Fibroblast of peridontal ligament (primary cell): ENCODE measurements at regions not wholly inside any gene's neighbourhood (a gene's known extent, or its start where the extent isn't known, plus 50 kb on each side); places are given as distances from the start of the nearest gene placed in this dataset.

Experiments used
- DNase-seq: peaks from one replicate; pipeline ENCODE4 v3.0.0-alpha.2; 2010; ENCODE audit errors: extremely low read depth

DNA sequence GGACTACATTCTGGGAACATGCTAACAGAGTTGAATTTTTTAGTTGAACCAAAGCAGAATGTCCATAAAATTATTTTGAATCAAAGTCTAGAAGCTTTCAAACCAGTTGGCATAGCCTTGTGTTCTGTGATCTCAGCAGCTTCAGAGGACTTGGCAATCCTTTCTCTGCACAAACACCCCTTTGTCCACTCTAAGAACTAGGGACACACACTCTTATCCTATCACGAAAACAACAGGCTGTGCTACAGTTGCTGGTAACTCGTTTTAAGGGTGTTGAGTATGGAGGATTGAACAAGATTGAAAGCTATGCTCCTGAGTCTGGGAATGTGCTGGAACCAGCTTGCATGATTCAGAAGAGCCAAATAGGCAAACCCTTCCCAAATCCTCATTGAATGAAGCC lies 76.4 kb upstream of the PRSS58 start:
- DNase-seq = no peak

DNA sequence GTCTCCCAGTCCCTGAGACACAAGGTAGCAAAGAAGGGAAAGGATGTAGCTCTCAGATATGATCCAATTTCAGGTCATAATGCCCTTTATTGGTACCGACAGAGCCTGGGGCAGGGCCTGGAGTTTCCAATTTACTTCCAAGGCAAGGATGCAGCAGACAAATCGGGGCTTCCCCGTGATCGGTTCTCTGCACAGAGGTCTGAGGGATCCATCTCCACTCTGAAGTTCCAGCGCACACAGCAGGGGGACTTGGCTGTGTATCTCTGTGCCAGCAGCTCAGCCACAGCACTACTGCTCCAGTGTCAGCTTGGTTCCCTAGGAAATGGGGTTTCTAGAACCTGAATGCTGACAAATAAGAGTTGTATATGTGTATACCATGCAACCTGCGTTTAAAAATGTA lies 74.6 kb upstream of the PRSS58 start:
- no peak for DNase-seq

DNA sequence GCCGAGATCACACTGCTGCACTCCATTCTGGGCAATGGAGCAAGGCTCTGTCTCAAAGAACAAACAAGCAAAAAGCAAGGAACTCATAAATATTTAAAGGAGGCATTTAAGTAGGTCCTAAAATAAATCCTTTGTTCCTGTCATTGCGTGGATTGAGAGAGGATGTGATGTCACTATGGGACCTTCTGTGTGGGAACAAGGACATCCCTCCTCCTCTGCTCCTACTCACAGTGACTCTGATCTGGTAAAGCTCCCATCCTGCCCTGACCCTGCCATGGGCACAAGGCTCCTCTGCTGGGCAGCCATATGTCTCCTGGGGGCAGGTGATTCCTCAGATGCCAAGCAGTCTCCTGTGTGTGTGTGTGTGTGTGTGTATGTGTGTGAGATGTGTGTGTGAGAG lies 74.1 kb upstream of the PRSS58 start:
- DNase-seq = no peak

DNA sequence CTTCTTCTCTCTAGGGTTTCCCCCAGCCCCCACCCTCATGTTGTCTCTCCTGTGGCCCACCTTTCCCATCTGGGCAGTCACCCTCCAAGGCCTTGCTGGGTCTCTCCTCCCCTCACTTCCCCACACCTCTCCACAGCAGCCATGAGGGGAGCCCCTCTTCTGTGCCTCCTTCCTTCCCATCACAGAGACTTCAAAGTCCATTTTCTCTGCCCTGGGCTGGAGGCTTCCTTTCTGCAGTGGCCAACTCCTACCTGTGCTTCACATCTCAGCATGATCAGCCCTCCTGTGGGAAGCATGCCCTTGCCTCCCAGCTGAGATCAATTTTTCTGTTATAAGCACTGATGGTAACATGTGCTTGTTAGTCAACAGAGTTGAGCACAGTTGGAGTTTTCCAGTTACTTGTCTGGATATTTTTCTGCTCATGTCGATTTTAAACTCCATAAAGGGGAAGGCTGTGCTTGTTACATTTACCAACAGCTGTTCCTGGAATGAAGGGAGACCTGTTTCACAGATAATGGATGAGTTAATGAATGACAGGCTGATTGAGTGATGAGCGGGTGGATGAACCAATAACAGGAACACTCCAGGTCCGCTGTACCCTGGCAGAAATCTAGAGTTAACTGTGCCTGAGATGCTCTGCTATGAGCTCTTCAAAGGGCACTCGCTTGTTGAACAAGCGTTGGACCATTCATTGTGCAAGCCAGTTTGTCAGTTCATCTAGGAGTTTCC lies 71.4 kb upstream of the PRSS58 start:
- DNase-seq = no peak

DNA sequence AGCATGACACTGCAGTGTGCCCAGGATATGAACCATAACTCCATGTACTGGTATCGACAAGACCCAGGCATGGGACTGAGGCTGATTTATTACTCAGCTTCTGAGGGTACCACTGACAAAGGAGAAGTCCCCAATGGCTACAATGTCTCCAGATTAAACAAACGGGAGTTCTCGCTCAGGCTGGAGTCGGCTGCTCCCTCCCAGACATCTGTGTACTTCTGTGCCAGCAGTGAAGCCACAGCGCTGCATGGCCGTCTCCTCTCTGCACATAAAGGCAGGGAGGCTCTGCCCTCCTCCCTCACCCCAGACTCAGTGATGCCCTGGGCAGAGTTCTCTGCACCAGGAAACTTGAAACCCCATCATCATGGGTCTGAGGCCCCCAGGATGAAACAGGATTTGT lies 70.7 kb upstream of the PRSS58 start:
- no peak for DNase-seq

DNA sequence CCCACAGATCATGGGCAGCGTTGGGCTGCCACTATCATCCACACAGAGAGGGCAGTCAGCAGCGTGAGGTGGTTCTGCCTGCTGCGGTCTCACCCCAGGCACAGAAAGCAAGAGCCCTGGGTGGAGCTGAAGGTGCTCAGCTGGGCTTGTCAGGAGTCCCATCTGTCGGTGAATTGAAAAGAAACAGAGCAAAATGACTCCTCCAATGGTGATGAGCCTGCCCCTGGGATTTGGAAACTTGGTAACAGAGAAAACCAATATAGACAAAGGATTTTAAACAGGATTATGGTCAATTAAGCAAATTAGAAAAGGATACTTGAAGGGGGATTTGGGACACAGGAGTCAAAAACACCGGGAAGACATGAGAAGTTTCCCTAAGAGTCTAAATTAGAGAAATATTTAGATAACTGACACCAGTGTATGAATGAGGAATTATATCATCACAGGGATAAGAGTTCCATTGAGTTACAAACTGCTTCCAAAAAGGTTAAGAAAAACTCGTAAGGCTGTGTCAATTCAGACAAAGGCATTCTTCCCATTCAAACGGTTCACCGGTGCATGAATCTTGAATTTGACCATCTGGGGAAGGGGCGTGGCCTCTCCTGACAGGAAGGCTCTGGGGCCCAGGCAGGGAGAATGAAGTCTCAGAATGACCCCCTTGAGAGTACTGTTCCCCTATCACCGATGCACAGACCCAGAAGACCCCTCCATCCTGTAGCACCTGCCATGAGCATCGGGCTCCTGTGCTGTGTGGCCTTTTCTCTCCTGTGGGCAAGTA lies 70.0 kb upstream of the PRSS58 start:
- no peak for DNase-seq

DNA sequence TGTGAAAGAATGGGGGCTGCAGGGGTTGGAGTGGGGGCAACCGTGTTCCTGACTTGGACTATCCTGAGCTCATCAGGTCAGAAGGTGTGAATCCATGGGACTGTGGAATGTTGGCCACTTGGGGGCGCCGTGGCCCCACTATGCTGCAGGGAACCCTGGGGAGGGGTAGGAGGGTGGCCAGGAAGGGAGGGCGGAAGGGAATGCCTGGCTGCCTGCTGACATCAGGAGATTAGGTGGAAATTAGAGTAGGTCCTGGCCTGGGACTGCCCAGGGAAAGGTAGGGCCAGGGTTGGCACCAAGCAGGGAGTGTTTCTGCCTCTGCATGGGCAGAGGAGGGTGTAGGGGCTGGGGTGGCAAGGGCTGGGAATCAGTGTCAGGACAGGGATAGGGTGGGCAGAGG lies 65.8 kb upstream of the PRSS58 start:
- DNase-seq = no peak

DNA sequence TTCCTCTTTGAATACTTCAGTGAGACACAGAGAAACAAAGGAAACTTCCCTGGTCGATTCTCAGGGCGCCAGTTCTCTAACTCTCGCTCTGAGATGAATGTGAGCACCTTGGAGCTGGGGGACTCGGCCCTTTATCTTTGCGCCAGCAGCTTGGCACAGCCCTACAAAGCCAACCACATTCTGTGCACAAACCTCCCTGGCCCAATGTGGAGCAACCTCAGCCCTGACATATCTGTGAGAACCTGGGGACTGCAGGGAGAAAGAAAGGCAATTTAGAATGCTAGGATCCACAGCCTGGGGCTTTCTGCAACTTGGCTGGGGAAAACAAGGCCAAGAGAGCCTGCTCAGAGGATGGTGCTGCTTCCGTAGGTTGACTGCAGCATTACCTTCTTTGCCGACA lies 63.5 kb upstream of the PRSS58 start:
- DNase-seq = no peak

DNA sequence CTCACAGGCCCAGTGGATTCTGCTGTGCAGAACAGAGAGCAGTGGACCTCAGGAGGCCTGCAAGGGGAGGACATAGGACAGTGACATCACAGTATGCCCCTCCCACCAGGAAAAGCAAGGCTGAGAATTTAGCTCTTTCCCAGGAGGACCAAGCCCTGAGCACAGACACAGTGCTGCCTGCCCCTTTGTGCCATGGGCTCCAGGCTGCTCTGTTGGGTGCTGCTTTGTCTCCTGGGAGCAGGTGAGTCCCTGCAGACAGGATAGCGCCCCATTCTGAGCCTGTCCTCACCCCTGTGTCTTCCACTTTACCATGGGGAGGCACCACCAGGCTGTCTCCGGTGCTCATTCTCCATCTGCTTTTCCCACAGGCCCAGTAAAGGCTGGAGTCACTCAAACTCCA lies 63.0 kb upstream of the PRSS58 start:
- DNase-seq = no peak

DNA sequence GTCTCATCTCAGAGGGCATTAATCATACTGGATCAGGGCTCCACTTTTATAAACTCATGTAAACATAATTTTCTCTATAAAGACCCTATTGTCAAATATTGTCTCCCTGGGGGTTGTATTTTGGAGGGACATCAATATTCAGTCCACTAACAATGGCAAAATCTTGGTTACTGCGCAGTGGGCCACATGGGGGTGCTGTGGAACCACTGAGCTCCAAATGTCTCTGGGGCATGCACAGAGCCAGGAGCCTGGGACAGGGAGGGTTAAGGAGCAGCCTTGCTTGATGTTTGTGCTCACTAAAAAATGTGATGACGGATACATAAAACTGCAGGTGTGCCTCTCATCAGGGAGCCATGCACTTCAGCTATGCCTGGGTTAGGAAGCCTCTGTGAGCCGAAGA lies 62.1 kb upstream of the PRSS58 start:
- no peak for DNase-seq

DNA sequence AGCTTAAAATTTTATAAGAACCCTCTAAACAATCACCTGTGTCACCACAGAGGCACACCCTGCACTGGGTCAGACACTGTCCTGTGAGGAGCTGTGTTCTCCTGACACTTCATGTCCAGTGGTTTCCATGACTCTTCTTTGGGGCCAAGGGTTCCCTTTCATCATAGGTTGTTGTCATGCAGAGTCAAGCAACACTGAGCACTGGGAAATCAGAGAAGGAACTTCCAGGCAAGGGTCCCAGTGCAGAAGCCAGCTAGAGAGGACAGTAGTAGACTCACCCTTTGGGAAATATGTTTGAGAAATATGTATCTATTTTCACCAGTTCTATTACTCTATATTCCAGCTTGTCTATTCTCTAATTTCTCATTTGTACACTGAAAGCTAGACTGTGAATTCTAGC lies 56.4 kb upstream of the PRSS58 start:
- DNase-seq = no peak

DNA sequence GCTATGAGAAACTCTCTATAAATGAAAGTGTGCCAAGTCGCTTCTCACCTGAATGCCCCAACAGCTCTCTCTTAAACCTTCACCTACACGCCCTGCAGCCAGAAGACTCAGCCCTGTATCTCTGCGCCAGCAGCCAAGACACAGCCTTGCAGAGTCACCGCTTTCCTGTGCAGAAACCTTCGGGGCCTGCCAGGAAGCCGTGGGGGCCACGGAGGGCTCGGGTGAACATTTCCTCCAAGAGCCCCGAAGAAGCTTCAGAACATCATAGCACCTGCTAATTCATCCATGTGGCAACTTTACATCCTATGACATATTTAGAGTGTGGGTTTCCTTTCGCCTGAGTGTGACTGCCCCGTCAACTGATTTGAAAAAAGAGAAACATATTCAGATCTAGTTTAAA lies 55.7 kb upstream of the PRSS58 start:
- no peak for DNase-seq

DNA sequence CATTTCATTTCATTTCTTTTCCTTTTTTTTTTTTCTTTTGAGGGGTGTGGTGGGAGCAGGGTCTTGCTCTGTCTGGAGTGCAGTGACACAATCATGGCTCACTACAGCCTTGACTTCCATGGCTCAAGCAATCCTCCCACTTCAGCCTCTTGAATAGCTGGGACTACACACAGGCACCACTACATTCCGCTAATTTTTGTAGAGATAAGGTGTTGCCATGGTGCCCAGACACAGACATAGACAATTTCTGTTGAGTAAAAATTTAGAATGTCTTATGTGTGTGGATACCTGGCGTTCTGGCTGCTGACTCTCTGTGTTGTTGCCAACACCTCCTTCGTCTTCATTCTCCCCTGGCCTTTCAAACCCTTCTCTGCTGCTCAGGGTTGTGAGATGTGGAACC lies 54.0 kb upstream of the PRSS58 start:
- DNase-seq = no peak

DNA sequence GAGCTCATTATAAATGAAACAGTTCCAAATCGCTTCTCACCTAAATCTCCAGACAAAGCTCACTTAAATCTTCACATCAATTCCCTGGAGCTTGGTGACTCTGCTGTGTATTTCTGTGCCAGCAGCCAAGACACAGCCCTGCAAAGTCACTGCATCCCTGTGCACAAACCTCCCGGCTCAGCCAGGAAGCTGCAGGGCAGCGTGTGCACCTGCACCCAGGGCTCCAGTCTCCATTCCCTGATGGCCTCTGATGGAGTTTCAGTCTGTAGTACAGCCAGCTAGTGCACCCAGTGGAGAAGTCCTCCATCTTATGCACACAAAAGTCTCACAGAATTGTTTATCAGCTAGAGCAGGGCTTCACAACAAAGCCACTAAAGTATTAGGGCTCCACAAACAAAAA lies 51.1 kb upstream of the PRSS58 start:
- DNase-seq = no peak

DNA sequence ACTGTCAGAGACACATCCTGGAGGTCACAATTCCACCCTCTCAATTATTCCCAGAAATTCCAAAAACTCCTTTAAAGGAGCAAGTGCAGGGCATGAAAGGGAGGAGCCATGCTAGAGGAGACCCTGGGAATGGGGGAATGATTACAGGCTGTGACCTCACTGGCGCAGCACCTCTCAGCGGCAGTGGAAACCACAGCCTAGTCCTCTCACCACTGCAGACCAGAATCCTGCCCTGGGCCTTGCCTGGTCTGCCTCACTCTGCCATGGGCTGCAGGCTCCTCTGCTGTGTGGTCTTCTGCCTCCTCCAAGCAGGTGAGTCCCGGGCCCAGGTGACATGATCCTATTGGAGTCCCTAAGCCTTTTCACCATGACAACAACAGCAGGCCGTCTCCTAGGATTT lies 50.5 kb upstream of the PRSS58 start:
- no peak for DNase-seq
